ENCODE measurements at regions not wholly inside any gene's neighbourhood (a gene's known extent, or its start where the extent isn't known, plus 50 kb on each side); places are given as distances from the start of the nearest gene placed in this dataset.
"Not testable (repeated sequence)": the region's sequence is repeated elsewhere in the genome, so short reads cannot be mapped to it uniquely, and the experiment has no call there.

DNA sequence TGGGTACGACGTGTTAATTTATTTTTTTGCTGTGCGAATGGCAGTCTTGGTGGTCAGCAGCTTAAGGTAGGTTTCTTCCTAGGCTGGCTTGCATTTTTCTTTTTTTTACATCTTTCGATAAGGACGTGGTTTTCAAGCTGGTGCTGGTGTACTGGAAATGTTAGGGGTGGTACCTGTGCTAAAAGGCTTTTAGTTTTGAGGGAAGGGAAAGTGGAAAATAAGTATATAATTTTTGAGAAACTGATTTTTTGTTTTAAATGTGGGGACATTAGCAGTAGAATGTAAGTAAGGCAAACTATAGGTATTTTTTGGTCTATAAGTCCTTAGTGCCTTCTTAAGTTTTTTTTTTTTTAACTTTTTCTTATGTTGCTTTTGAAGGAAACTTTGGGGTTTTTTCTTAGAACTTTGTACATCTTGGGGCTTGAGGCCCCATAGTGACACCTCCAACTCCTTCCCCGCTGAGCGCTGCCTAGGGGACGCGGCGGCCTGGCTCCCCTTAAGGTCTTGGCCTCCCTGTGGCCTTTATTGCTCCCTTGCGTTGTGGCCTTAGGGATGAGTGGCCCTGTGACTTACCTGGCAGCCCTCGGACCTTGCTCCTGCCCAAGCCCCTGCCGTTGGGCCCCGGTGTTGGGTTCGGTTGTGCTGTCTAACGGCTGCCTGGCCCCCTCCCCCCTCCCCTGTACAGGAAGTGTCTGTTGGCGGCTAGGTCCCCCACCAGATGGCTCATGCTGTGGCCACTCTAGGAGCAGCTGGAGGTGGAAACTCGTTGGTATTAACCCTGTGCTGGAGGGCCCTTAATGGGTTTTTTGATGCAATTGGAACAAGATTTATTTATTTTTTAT is 88.0 kb upstream of the RPRML start:
- peak; percentile 48 for DNase-seq

DNA sequence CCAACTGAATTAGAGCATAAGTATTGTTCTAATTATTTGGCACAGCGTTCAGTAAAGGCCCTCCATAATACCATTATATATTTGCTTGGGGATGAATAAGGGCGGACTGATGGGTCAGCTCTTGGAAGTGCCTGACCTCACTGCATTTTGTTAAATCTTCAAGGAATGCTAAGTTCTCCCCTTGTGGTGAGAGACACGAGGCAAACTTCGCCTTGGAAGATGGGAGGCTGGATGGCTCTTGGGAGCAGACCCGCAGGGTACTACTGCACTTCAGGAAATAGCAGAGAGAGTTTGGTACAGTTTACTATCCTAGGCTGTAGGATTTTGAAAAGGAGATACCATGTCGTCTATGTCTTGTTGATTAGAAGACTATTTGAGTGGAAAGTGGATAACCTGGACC is 87.0 kb upstream of the RPRML start:
- DNase-seq = no peak

DNA sequence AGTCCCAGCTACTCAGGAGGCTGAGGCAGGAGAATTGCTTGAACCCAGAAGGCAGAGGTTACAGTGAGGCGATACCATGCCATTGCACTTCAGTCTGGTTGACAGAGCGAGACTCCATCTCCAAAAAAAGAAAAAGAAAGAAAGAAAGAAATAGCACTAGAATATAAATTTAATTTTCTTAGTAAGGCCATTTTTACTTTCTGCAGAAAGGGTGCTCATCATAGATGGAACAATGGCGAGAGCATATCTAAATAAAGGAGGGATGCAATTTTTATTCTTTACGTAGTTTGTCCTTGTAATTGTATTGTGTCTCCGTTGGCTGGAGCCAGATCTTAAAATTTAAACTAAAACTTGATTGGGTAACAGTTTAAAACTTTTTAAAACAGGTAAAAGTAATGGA is 85.6 kb upstream of the RPRML start:
- DNase-seq = no peak

DNA sequence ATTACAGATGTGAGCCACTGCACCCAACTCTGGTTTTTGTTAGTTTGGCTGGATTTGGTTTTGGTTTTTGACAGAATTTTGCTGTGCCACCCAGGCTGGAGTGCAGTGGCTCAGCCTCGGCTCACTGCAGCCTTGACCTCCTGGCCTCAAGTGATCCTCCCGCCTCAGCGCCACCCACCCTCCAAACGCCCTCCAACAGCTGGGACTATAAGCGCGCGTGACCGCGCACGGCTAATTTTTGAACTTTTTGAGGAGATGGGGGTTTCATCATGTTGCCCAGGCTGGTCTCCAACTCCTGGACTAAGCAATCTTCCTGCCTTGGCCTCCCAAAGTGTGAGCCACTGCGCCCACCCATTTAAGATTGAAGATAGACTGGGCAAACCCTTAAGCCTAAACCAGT is 84.4 kb upstream of the RPRML start:
- no peak for DNase-seq

DNA sequence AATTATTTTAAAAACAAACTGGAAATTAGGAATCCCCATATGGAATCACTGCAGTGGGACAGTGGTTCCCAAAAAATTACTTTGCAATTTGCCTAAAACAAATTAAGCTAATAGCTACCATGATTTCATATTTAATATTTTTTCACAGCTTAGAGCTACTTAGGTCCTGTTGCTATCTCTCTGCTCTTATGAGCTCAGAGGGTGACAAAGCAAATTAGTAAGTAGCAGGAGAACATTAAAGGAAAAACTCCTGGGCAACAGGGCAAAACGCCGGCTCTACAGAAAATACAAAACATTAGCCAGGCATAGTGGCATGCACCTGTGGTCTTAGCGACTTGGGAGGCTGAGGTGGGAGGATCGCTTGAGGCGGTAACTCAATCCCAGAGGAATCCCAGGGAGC is 83.8 kb upstream of the RPRML start:
- DNase-seq = not testable (repeated sequence)

DNA sequence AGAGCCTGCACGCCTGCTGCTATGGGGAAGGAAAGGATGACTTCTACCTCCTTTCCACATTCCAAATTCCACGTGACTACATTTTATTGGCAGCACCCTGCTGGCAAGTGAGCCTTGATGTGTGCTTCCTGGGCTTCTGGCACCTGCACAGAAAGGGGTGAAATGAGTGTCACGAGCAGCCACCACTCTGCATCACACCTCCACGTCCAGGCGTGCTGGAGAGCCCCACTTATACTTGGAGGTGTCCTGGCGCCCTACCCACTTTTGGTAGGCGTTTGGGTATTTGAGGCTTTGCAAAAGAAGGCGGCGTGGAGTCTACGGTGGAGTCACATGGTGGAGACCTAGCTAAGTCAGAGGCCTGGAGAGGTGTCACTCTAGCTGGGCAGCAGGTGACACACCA is 81.0 kb upstream of the RPRML start:
- not testable (repeated sequence) for DNase-seq

DNA sequence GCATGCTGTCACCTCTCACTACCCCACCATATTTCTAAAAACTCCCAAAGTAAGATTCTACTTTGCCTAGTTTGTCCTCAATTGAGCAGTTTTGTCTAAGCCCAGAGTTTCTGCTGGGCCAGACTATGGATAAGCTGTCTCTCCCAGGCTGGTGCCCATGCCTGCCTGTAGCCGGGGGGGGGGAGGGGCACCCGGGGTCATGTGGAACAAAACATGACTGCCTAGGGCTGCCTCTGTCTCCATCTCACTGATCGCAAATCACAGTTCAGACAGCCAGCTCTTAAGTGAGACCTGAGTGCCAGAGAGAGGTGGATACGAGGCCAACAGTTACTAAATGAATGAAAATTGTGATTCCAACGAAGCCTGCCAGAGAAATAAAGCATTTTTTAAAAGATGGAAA is 78.8 kb upstream of the RPRML start:
- no peak for DNase-seq

DNA sequence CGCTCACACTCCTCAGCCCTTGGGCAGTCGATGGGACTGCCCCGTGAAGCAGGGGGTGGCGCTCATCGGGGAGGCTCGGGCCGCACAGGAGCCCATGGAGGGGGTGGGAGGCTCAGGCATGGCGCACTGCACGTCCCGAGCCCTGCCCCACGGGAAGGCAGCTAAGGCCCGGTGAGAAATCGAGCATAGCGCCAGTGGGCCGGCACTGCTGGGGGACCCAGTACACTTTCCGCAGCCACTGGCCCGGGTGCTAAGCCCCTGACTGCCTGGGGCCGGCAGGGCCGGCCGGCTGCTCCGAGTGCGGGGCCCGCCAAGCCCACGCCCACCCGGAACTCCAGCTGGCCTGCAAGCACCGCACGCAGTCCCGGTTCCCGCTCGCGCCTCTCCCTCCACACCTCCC is 78.2 kb upstream of the RPRML start:
- not testable (repeated sequence) for DNase-seq

DNA sequence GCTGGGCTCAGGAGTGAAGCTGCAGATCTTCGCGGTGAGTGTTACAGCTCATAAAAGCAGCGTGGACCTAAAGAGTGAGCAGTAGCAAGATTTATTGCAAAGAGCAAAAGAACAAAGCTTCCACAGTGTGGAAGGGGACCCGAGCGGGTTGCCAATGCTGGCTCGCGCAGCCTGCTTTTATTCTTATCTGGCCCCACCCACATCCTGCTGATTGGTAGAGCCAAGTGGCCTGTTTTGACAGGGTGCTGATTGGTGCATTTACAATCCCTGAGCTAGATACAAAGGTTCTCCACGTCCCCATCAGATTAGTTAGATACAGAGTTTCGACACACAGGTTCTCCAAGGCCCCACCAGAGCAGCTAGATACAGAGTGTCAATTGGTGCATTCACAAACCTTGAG is 77.6 kb upstream of the RPRML start:
- not testable (repeated sequence) for DNase-seq
